Panc1 (cell line): ENCODE measurements at regions not wholly inside any gene's neighbourhood (a gene's known extent, or its start where the extent isn't known, plus 50 kb on each side); places are given as distances from the start of the nearest gene placed in this dataset.

Experiments
- CTCF ChIP-seq: fragments of 450-650 bp; IDR thresholded peaks from 2 replicates; pipeline ENCODE4 v1.5.1; 2017; ENCODE audit warnings: mild to moderate bottlenecking
- SIN3A ChIP-seq: IDR thresholded peaks from 2 replicates; pipeline ENCODE4 v1.6.1; 2012; ENCODE audit warnings: low read depth, mild to moderate bottlenecking, low read length, moderate library complexity, borderline replicate concordance; ENCODE audit not compliant: insufficient read depth

- TF ChIP-seq SIN3A (no peak), CTCF (no peak)
These were observed 293.2 kb downstream of the SOX9 start for GRCh38 chr17:72414032-72414396.
